ENCODE measurements at regions not wholly inside any gene's neighbourhood (a gene's known extent, or its start where the extent isn't known, plus 50 kb on each side); places are given as distances from the start of the nearest gene placed in this dataset.

DNA sequence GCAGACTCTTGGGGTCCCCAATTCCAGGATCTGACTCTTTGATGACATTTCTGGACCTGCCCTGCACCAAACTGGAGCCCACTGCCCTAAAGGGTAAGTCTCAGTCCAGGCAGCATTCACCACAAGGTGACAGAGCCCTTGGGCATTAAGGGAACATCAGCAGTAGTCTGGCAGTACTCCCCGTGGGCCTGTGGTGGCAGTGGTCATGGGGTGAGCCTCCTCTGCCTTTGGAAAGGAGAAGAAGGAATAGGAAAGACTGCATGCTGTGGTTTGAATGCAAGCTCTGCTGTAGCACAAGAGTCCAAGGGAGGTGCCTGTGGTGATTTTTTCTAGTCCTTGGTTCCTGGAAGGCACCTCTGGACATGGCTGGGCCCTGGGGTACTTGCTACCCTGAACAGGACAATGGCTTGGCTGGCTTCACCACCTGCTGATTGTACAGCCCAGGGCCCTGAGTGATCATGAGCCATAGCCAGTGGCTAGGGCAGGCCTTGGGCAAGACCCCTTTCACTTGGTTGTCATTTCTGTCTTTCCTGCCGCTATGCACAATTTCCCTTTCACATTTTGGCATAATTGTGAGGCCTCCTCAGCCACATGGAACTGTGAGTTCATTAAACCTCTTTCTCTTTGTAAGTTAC lies 160.7 kb upstream of the GRIA4 start:
- intact Hi-C loops (cut with micrococcal nuclease) (no loop called here), in situ Hi-C loops (cut with MboI) (no loop called here)
- DNase-seq (ENCODE audit: extremely low read depth in 1 of 4, low spot score in 3 of 4) (no peak), ATAC-seq (no peak; the same call in 1 of the 3 replicates), FAIRE-seq (no peak)
- BruUV-seq (replicated peaks): no TSS peak
- Histone ChIP-seq H3K9me1 (ENCODE audit: control insufficient read depth, insufficient read depth, low read length) (no peaks in the 10 kb centered on the region), H3K9ac (ENCODE audit: insufficient read depth in 1 of 2, low read depth in 2 of 2, low read length in 2 of 2) (no peak overlapping the region), H3K4me1 (replicated peaks in 1 of 2; ENCODE audit: control insufficient read depth in 2 of 2, insufficient read depth in 2 of 2, low read length in 2 of 2) (no peaks in the 10 kb centered on the region), H3K79me2 (ENCODE audit: control insufficient read depth, insufficient read depth, low read length) (peaks cover 2% of the 10 kb centered on the region; the same call in 1 of the 3 replicates), H4K20me1 (replicated peaks; ENCODE audit: control insufficient read depth, insufficient read depth, low read length) (no peaks in the 10 kb centered on the region), H3K4me2 (ENCODE audit: insufficient read depth, low read length) (no peak overlapping the region), H3K4me3 (no peak overlapping the region), H3K27ac (ENCODE audit: extremely low read depth, low read depth, low read length) (no peak overlapping the region), H3K9me3 (replicated peaks; ENCODE audit: control insufficient read depth, insufficient read depth, low read depth, low read length) (no peaks in the 10 kb centered on the region), H2AFZ (ENCODE audit: low read depth, low read length) (no peak overlapping the region), H3K36me3 (ENCODE audit: control insufficient read depth, insufficient read depth, low read length) (no peaks in the 10 kb centered on the region), H3K27me3 (ENCODE audit: control insufficient read depth in 2 of 2, insufficient read depth in 2 of 2, low read length in 2 of 2) (no peaks in the 10 kb centered on the region)
- ChIA-PET POLR2A (no interaction called here), CTCF (ENCODE audit: low intra/inter-chr PET ratio) (no interaction called here)
- WGBS (ENCODE audit: insufficient coverage, low coverage, missing lambda C conversion rate): 70% methylated on average over 2 of the region's 2 CpGs
- no peak for TF ChIP-seq CCAR2 (IDR thresholded peaks at IDR 0.05; ENCODE audit: low read depth, low read length)
- no peak for TF ChIP-seq KLF13 (tag; IDR thresholded peaks at IDR 0.05; ENCODE audit: borderline replicate concordance, low read depth)
- no peak for TF ChIP-seq PURB (CRISPR knock-in tag; IDR thresholded peaks at IDR 0.05; ENCODE audit: low read depth)
- TF ChIP-seq STAG1 (CRISPR knock-in tag; IDR thresholded peaks at IDR 0.05; ENCODE audit: borderline replicate concordance): no peak
- TF ChIP-seq, protein P1, sequence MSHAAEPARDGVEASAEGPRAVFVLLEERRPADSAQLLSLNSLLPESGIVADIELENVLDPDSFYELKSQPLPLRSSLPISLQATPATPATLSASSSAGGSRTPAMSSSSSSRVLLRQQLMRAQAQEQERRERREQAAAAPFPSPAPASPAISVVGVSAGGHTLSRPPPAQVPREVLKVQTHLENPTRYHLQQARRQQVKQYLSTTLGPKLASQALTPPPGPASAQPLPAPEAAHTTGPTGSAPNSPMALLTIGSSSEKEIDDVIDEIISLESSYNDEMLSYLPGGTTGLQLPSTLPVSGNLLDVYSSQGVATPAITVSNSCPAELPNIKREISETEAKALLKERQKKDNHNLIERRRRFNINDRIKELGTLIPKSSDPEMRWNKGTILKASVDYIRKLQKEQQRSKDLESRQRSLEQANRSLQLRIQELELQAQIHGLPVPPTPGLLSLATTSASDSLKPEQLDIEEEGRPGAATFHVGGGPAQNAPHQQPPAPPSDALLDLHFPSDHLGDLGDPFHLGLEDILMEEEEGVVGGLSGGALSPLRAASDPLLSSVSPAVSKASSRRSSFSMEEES (CRISPR knock-in tag; IDR thresholded peaks at IDR 0.05): no peak
- TF ChIP-seq ZFP30 (CRISPR knock-in tag; IDR thresholded peaks at IDR 0.05; ENCODE audit: borderline replicate concordance): no peak
- TF ChIP-seq NUFIP1 (IDR thresholded peaks at IDR 0.05; ENCODE audit: partially characterized antibody): no peak
- TF ChIP-seq CBX1 (IDR thresholded peaks at IDR 0.05; ENCODE audit: low read depth): no peak
- TF ChIP-seq, protein P2, sequence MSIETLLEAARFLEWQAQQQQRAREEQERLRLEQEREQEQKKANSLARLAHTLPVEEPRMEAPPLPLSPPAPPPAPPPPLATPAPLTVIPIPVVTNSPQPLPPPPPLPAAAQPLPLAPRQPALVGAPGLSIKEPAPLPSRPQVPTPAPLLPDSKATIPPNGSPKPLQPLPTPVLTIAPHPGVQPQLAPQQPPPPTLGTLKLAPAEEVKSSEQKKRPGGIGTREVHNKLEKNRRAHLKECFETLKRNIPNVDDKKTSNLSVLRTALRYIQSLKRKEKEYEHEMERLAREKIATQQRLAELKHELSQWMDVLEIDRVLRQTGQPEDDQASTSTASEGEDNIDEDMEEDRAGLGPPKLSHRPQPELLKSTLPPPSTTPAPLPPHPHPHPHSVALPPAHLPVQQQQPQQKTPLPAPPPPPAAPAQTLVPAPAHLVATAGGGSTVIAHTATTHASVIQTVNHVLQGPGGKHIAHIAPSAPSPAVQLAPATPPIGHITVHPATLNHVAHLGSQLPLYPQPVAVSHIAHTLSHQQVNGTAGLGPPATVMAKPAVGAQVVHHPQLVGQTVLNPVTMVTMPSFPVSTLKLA (conservative IDR thresholded peaks at IDR 0.05): no peak
- TF ChIP-seq JUND (IDR thresholded peaks at IDR 0.05; ENCODE audit: borderline replicate concordance, low read depth, low read length): no peak
- TF ChIP-seq JUND (tag; IDR thresholded peaks at IDR 0.05; ENCODE audit: borderline replicate concordance, low read depth, low read length): no peak
- no peak for TF ChIP-seq NCOA1 (IDR thresholded peaks at IDR 0.05; ENCODE audit: low read depth)
- TF ChIP-seq DPF2 (IDR thresholded peaks at IDR 0.05): no peak
- no peak for TF ChIP-seq NEUROD1 (IDR thresholded peaks at IDR 0.05; ENCODE audit: borderline replicate concordance, low read depth, low read length, partially characterized antibody)
